Spleen (tissue), 11 donors: ENCODE measurements at regions not wholly inside any gene's neighbourhood (a gene's known extent, or its start where the extent isn't known, plus 50 kb on each side); places are given as distances from the start of the nearest gene placed in this dataset.

ENCODE experiments used
- DNase-seq: peaks from one replicate; pipeline ENCODE4 v3.0.0-alpha.2; 2020
- H3K27ac ChIP-seq, 8 donors: fragments of 200-600 bp; sonication (generic) in 7 of 8; 1 replicate in 4 of 8; 2 replicates in 4 of 8; pipeline versions ENCODE4 v1.5.0 to v1.8.0; 2016 to 2021; ENCODE audit warnings: inconsistent platforms in 4 of 8, mild to moderate bottlenecking in 4 of 8, moderate library complexity in 1 of 8
- H3K27me3 ChIP-seq, 7 donors: fragments of 200-600 bp; sonication (generic) in 6 of 7; replicated peaks in 1 of 7; 1 replicate in 4 of 7; 2 replicates in 3 of 7; pipeline versions ENCODE4 v1.5.0 to v1.8.0; 2016 to 2021; ENCODE audit warnings: inconsistent platforms in 3 of 7, mild to moderate bottlenecking in 1 of 7
- H3K36me3 ChIP-seq, 6 donors: fragments of 200-600 bp; sonication (generic) in 5 of 6; 1 replicate in 4 of 6; 2 replicates in 2 of 6; pipeline versions ENCODE4 v1.5.0 to v1.8.0; 2016 to 2021; ENCODE audit warnings: inconsistent platforms in 2 of 6
- H3K4me1 ChIP-seq, 6 donors: fragments of 200-600 bp; sonication (generic) in 5 of 6; 1 replicate in 3 of 6; 2 replicates in 3 of 6; pipeline versions ENCODE4 v1.5.0 to v1.8.0; 2016 to 2021; ENCODE audit warnings: inconsistent platforms in 3 of 6
- H3K4me3 ChIP-seq, 8 donors: fragments of 200-600 bp; sonication (generic) in 7 of 8; 1 replicate in 4 of 8; 2 replicates in 4 of 8; pipeline versions ENCODE4 v1.5.0 to v1.8.0; 2016 to 2021; ENCODE audit warnings: inconsistent platforms in 4 of 8, mild to moderate bottlenecking in 4 of 8, moderate library complexity in 2 of 8
- H3K9me3 ChIP-seq, 8 donors: fragments of 200-600 bp; sonication (generic) in 7 of 8; 1 replicate in 4 of 8; 2 replicates in 4 of 8; pipeline versions ENCODE4 v1.5.0 to v1.8.0; 2016 to 2021; ENCODE audit warnings: inconsistent platforms in 4 of 8
- CTCF ChIP-seq, 11 experiments: fragments of 200-600 bp in 7 of 11; fragments of 450-650 bp in 4 of 11; sonication (generic) in 4 of 11; IDR thresholded peaks in 8 of 11; conservative IDR thresholded peaks in 3 of 11; 1 replicate in 7 of 11; 2 replicates in 4 of 11; pipeline versions ENCODE4 v1.4.0 to v1.8.0; 2016 to 2021; ENCODE audit warnings: antibody characterized with exemption in 11 of 11, inconsistent platforms in 4 of 11, mild to moderate bottlenecking in 1 of 11
- POLR2A ChIP-seq, 3 donors: fragments of 450-650 bp; IDR thresholded peaks; one replicate each; pipeline ENCODE4 v1.5.1; 2017; ENCODE audit warnings: antibody characterized with exemption in 3 of 3, mild to moderate bottlenecking in 1 of 3
- POLR2AphosphoS5 ChIP-seq, 3 donors: sonication (generic); formaldehyde crosslinking; IDR thresholded peaks; one replicate each; pipeline ENCODE4 v1.5.1; 2017; ENCODE audit warnings: antibody characterized with exemption in 3 of 3
- WGBS, 5 donors: extraction: QIAGEN DNeasy Blood & Tissue Kit in 3 of 5; methylation state at CpG; one replicate each; pipeline versions ENCODE4 v1.1.5 to v1.1.7; 2013 to 2018; 5-methylcytosine and 5-hydroxymethylcytosine counted together
- intact Hi-C: fragments of 100-400 bp; cut with DNase I; formaldehyde crosslinking; loops from one replicate; pipeline ENCODE4 v1.15.0; 2023; ENCODE audit warnings: low total_unique reads
- donor health status: healthy with polysubstance abuse.
- donor health status: DM: no; HTN: no; CAD: no; lungs with moderate emphysema.
- donor health status: DM: no; HTN: no; CAD: no.
- donor health status: Bipolar disorder and iron deficiency.
- donor health status: healthy.
- donor health status: DM: no; HTN: no; CAD: no.
- donor health status: DM: yes; HTN: yes; CAD: no.

GRCh38 chr5:27734838-27735237 is 696.5 kb upstream of the CDH9 start:
- Histone ChIP-seq H3K27ac (no peak overlapping the region), H3K9me3 (peaks cover 0 to 7% (median 0%) of the 10 kb centered on the region in 8 donors), H3K4me3 (no peak overlapping the region), H3K27me3 (no peaks in the 10 kb centered on the region), H3K36me3 (no peaks in the 10 kb centered on the region), H3K4me1 (no peaks in the 10 kb centered on the region)
- intact Hi-C loops: no loop called here
- no peak for TF ChIP-seq POLR2A (IDR thresholded peaks at IDR 0.05)
- no peak for TF ChIP-seq POLR2AphosphoS5 (IDR thresholded peaks at IDR 0.05)
- TF ChIP-seq CTCF (IDR thresholded peaks at IDR 0.05 in 8 of 11, conservative IDR thresholded peaks at IDR 0.05 in 3 of 11): no peak
- 45 to 68% (median 62%) methylated on average over 1 of the region's 1 CpG for WGBS, 5 donors
- no peak for DNase-seq

GRCh38 chr5:27733237-27733636 is 694.9 kb upstream of the CDH9 start:
- Histone ChIP-seq H3K9me3 (peaks cover 0 to 13% (median 0%) of the 10 kb centered on the region in 8 donors), H3K36me3 (no peaks in the 10 kb centered on the region), H3K27me3 (no peaks in the 10 kb centered on the region), H3K4me1 (no peaks in the 10 kb centered on the region), H3K4me3 (no peak overlapping the region), H3K27ac (no peak overlapping the region)
- DNase-seq: no peak
- TF ChIP-seq POLR2A (IDR thresholded peaks at IDR 0.05) (no peak), CTCF (IDR thresholded peaks at IDR 0.05 in 8 of 11, conservative IDR thresholded peaks at IDR 0.05 in 3 of 11) (no peak), POLR2AphosphoS5 (IDR thresholded peaks at IDR 0.05) (no peak)
- intact Hi-C loops: no loop called here

GRCh38 chr5:27727254-27727653 is 688.9 kb upstream of the CDH9 start:
- no peaks in the 10 kb centered on the region for H3K27me3 ChIP-seq
- no peaks in the 10 kb centered on the region for H3K36me3 ChIP-seq
- intact Hi-C loops: no loop called here
- no peak overlapping the region for H3K27ac ChIP-seq
- TF ChIP-seq CTCF (IDR thresholded peaks at IDR 0.05 in 8 of 11, conservative IDR thresholded peaks at IDR 0.05 in 3 of 11) (no peak), POLR2AphosphoS5 (IDR thresholded peaks at IDR 0.05) (no peak), POLR2A (IDR thresholded peaks at IDR 0.05) (no peak)
- H3K4me3 ChIP-seq: no peak overlapping the region
- no peak for DNase-seq
- H3K4me1 ChIP-seq: no peaks in the 10 kb centered on the region
- H3K9me3 ChIP-seq: peaks cover 0 to 10% (median 0%) of the 10 kb centered on the region in 8 donors

- no peak overlapping the region for H3K27ac ChIP-seq
Observed at GRCh38 chr5:27722337-27722736, 684.0 kb upstream of the CDH9 start.

More at GRCh38 chr5:27722337-27722736, 684.0 kb upstream of the CDH9 start:
- Histone ChIP-seq H3K4me1 (no peaks in the 10 kb centered on the region), H3K36me3 (no peaks in the 10 kb centered on the region), H3K9me3 (no peaks in the 10 kb centered on the region), H3K4me3 (no peak overlapping the region), H3K27me3 (no peaks in the 10 kb centered on the region)
- no peak for DNase-seq
- TF ChIP-seq CTCF (IDR thresholded peaks at IDR 0.05 in 8 of 11, conservative IDR thresholded peaks at IDR 0.05 in 3 of 11): no peak
- TF ChIP-seq POLR2A (IDR thresholded peaks at IDR 0.05): no peak
- TF ChIP-seq POLR2AphosphoS5 (IDR thresholded peaks at IDR 0.05): no peak
- intact Hi-C loops: no loop called here
